Sigmoid colon (tissue), 4 donors: ENCODE measurements at regions not wholly inside any gene's neighbourhood (a gene's known extent, or its start where the extent isn't known, plus 50 kb on each side); places are given as distances from the start of the nearest gene placed in this dataset.

ENCODE experiments used
- CTCF ChIP-seq, 4 experiments: fragments of 450-650 bp in 3 of 4; fragments of 200-600 bp in 1 of 4; IDR thresholded peaks; one replicate each; pipeline ENCODE4 v1.5.1; 2016 to 2019; ENCODE audit warnings: antibody characterized with exemption in 4 of 4, mild to moderate bottlenecking in 3 of 4, moderate library complexity in 2 of 4
- EP300 ChIP-seq, 4 donors: sonication (generic); formaldehyde crosslinking; IDR thresholded peaks; one replicate each; pipeline ENCODE4 v1.6.1; 2017; ENCODE audit warnings: antibody characterized with exemption in 4 of 4

- TF ChIP-seq CTCF (IDR thresholded peaks at IDR 0.05) = no peak
- no peak for TF ChIP-seq EP300 (IDR thresholded peaks at IDR 0.05)
Measured at GRCh38 chr11:37108436-37109285, 510.6 kb upstream of the RAG2 start.
